ENCODE measurements at regions not wholly inside any gene's neighbourhood (a gene's known extent, or its start where the extent isn't known, plus 50 kb on each side); places are given as distances from the start of the nearest gene placed in this dataset.

DNA sequence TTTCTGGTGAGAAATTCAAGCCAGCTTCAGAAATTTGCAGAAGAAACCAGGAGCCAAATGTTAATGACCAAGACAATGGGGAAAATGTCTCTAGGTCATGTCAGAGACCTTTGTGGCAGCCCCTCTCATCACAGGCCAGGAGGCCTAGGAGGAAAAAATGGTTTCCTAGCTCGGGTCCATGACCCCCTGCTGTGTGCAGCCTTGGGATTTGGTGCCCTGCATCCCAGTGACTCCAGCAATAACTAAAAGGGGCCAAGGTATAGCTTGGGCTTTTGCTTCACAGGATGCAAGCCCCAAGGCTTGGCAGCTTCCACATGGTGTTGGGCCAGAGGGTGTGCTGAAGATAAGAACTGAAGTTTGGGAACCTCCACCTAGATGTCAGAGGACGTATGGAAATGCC lies 814.7 kb upstream of the SLIT2 start:
- Mint-ChIP-seq H3K4me3 (no peak overlapping the region), H3K9me3 (peaks cover 27% of the 10 kb centered on the region), H3K4me1 (ENCODE audit: low read depth) (peaks cover 18% of the 10 kb centered on the region), H3K36me3 (ENCODE audit: low read depth) (peaks cover 22% of the 10 kb centered on the region), H3K27me3 (ENCODE audit: insufficient read depth) (no peaks in the 10 kb centered on the region), H3K27ac (no peak overlapping the region)
- no peak for DNase-seq
- TF ChIP-seq, protein P1, sequence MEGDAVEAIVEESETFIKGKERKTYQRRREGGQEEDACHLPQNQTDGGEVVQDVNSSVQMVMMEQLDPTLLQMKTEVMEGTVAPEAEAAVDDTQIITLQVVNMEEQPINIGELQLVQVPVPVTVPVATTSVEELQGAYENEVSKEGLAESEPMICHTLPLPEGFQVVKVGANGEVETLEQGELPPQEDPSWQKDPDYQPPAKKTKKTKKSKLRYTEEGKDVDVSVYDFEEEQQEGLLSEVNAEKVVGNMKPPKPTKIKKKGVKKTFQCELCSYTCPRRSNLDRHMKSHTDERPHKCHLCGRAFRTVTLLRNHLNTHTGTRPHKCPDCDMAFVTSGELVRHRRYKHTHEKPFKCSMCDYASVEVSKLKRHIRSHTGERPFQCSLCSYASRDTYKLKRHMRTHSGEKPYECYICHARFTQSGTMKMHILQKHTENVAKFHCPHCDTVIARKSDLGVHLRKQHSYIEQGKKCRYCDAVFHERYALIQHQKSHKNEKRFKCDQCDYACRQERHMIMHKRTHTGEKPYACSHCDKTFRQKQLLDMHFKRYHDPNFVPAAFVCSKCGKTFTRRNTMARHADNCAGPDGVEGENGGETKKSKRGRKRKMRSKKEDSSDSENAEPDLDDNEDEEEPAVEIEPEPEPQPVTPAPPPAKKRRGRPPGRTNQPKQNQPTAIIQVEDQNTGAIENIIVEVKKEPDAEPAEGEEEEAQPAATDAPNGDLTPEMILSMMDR (IDR thresholded peaks at IDR 0.05) = no peak

GRCh38 chr4:19429684-19430083 lies 822.0 kb upstream of the SLIT2 start:
- Mint-ChIP-seq H3K27ac (no peak overlapping the region), H3K36me3 (ENCODE audit: low read depth) (peaks cover 14% of the 10 kb centered on the region; the same call in 1 of the 2 replicates), H3K27me3 (ENCODE audit: insufficient read depth) (no peaks in the 10 kb centered on the region), H3K9me3 (peaks cover 13% of the 10 kb centered on the region), H3K4me3 (no peak overlapping the region), H3K4me1 (ENCODE audit: low read depth) (no peaks in the 10 kb centered on the region)
- no peak for DNase-seq
- TF ChIP-seq, protein P1 (IDR thresholded peaks at IDR 0.05) = no peak

DNA sequence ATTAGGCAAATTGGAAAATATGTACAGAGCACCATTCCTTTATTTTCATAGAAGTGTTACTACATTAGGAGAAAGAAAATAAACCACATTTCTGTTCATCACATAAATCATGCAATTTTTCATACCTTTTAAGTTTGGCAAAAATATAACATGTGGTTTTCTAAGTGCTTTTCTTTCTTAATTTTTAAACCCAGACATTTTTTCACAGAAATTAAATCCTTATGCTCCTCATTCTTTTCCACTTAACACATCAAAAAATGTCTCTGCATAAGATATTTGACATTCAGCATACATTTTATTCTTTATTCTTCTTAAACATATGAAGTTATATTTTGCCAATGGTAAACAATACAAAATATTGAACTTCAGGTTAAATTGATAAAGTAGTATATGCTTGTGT lies 826.6 kb upstream of the SLIT2 start:
- no peak for DNase-seq

DNA sequence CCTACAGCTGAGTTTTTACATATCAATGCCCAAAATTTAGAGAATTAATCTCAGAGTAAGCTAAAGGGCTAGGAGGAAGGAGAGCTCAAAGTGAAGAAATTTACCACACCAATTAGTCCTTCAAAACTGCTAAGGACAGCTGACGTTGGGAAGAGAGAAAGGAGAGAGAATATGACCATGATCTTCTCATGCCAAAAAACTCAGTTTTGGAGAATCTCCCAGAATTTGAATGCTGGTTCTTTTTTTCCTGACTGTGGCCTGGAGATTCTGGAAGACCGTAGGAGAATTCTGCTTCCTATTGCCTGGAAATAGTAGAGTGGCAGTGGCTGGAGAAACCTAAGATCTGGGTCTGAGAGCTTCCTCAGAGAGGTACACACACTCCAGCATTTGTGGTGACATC lies 834.4 kb upstream of the SLIT2 start:
- DNase-seq = no peak
- Mint-ChIP-seq H3K4me1 (ENCODE audit: low read depth) (no peaks in the 10 kb centered on the region), H3K9me3 (peaks cover 4% of the 10 kb centered on the region; the same call in 1 of the 2 replicates), H3K27ac (no peak overlapping the region), H3K4me3 (no peak overlapping the region), H3K27me3 (ENCODE audit: insufficient read depth) (no peaks in the 10 kb centered on the region), H3K36me3 (ENCODE audit: low read depth) (no peaks in the 10 kb centered on the region)
- TF ChIP-seq, protein P1 (IDR thresholded peaks at IDR 0.05) = no peak

More for the DNA sequence above, 826.6 kb upstream of the SLIT2 start:
- Mint-ChIP-seq H3K9me3 (peaks cover 9% of the 10 kb centered on the region), H3K4me3 (no peak overlapping the region), H3K27me3 (ENCODE audit: insufficient read depth) (no peaks in the 10 kb centered on the region), H3K36me3 (ENCODE audit: low read depth) (peaks cover 3% of the 10 kb centered on the region; the same call in 1 of the 2 replicates), H3K27ac (no peak overlapping the region), H3K4me1 (ENCODE audit: low read depth) (no peaks in the 10 kb centered on the region)
- TF ChIP-seq, protein P1 (IDR thresholded peaks at IDR 0.05) = no peak

GRCh38 chr4:19416146-19416545 lies 835.6 kb upstream of the SLIT2 start:
- TF ChIP-seq, protein P1 (IDR thresholded peaks at IDR 0.05) = no peak
- DNase-seq = no peak
- H3K4me3 Mint-ChIP-seq = no peak overlapping the region
- H3K9me3 Mint-ChIP-seq = peaks cover 4% of the 10 kb centered on the region; the same call in 1 of the 2 replicates
- H3K27ac Mint-ChIP-seq = no peak overlapping the region
- H3K36me3 Mint-ChIP-seq (ENCODE audit: low read depth) = no peaks in the 10 kb centered on the region
- H3K27me3 Mint-ChIP-seq (ENCODE audit: insufficient read depth) = no peaks in the 10 kb centered on the region
- no peaks in the 10 kb centered on the region for H3K4me1 Mint-ChIP-seq (ENCODE audit: low read depth)

DNA sequence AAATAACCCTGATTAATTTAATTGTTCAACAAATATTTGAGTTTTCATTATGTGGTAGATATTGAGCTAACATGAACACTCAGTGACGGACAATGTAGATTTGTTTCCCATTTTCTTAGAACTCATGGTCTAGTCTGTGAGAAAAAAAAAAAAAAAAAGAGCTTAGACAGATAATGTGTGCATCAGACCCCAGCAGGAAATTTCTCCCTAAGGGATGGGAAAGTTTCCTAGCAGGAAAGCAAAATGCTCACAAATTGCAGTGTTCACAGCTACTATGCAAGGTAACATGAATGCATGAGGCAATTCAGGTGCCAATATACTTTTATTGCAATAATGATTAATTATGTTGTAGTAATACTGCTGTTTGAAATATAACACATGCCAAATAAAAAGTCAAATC lies 843.2 kb upstream of the SLIT2 start:
- Mint-ChIP-seq H3K27ac (no peak overlapping the region), H3K9me3 (no peaks in the 10 kb centered on the region), H3K4me3 (no peak overlapping the region), H3K4me1 (ENCODE audit: low read depth) (no peaks in the 10 kb centered on the region), H3K36me3 (ENCODE audit: low read depth) (no peaks in the 10 kb centered on the region), H3K27me3 (ENCODE audit: insufficient read depth) (no peaks in the 10 kb centered on the region)
- DNase-seq = no peak
- TF ChIP-seq, protein P1 (IDR thresholded peaks at IDR 0.05) = no peak
